ENCODE measurements at regions not wholly inside any gene's neighbourhood (a gene's known extent, or its start where the extent isn't known, plus 50 kb on each side); places are given as distances from the start of the nearest gene placed in this dataset.

GRCh38 chr5:60293518-60293917, 400.0 kb upstream of the PDE4D start:
- TF ChIP-seq POLR2A (IDR thresholded peaks at IDR 0.05; ENCODE audit: low read length): no peak
- no peak for TF ChIP-seq GATA1 (IDR thresholded peaks at IDR 0.05; ENCODE audit: low read depth, low read length)

Measured in erythroblast (primary cell).